Occipital lobe (tissue), 1 donor: ENCODE measurements at regions not wholly inside any gene's neighbourhood (a gene's known extent, or its start where the extent isn't known, plus 50 kb on each side); places are given as distances from the start of the nearest gene placed in this dataset.
"Not testable (repeated sequence)": the region's sequence is repeated elsewhere in the genome, so short reads cannot be mapped to it uniquely, and the experiment has no call there.

Experiments
- DNase-seq: peaks from one replicate; lab custom pipeline; 2025; lab: John Stamatoyannopoulos, UW

GRCh38 chr5:131005963-131006684, 158.9 kb downstream of the HINT1 start:
- no peak for DNase-seq

- DNase-seq, result no peak
Observed at GRCh38 chr5:131001507-131001906, 163.5 kb downstream of the HINT1 start.

DNA sequence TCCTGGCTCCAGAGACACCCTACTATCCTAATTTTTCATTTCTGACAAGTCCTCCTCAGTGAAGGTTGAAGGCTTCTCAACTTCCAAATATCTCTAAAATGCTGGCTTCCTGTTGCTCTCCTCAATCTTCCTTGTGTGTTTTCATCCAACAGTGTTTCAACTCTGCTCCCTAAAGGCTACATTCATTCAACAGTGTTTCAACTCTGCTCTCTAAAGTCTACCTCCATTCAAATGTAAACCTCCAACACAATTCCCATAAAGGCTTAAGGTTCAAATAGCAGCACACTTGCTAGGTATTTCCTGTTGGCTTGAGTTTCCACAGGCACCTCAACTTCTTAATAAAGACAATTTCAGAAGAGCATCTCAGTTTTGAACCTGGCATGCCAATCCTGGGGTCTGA, 164.8 kb downstream of the HINT1 start:
- DNase-seq, result no peak

DNA sequence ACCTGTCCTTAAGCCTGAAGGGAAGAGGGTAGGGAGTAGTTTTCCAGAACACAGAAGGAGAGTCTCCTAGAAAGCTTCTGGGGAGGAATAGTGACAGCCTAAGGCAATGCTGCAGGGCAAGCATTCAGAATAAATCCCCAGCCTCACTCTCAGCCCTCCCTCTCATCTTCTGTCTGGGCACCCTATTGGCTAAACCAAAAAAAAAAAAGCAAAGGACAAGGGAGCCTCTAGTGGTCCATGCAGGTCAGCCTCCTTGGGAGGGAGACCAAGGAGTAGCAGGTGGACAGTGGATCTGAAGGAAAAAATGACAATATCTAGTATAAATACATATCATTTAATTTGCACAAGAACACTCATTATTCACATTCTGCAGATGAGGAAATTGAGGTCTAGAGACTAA, 168.3 kb downstream of the HINT1 start:
- DNase-seq, result not testable (repeated sequence)

- no peak for DNase-seq
Observed at GRCh38 chr5:130995851-130996250, 169.2 kb downstream of the HINT1 start.

DNA sequence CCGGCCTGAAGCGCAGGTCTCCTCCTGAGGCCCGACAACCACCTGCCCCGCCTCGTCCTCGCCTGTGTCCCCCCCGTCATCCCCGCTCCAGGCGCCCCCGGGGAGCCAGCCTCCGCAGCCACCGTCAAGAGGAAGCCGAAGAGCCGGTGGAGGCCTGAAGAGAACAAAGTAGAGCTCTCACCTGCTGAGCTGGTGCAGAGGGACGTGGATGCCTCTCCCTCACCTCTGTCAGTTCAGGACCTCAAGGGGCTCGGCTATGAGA, 169.9 kb downstream of the HINT1 start:
- no peak for DNase-seq

DNA sequence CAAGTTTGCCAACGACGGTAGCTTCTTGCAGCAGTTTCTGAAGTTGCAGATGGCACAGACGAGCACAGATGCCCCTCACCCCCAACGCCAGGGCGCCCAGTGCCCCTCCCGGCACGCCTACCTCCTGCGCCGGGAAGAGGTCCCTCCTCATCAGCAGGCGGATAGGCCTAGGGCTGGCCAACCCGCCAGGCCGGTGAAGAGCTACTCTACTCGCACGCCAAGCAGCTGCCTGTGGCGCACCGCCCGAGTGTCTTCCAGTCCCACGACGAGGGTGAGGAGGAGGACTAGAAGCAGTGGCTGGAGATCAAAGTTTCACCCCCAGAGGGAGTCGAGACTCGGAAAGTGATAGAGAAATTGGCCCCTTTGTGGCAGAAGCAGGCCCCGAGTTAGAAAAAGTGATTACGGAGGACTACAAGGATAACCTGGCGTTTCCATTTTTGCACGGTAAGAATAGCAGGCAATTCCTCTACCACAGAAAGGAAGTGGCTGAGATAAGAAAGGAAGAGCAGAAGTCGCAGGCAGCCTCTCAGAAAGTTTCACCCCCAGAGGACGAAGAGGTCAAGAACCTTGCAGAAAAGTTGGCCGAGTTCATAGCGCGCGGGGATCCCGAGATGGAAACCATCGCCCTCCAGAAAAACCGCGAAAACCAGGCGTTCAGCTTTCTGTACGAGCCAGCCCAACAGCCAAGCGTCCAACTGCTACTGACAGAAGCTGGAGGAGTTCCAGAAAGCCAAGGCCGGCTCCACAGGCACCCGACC, 170.4 kb downstream of the HINT1 start:
- DNase-seq, result no peak

GRCh38 chr5:130992621-130993020, 172.4 kb downstream of the HINT1 start:
- no peak for DNase-seq

DNA sequence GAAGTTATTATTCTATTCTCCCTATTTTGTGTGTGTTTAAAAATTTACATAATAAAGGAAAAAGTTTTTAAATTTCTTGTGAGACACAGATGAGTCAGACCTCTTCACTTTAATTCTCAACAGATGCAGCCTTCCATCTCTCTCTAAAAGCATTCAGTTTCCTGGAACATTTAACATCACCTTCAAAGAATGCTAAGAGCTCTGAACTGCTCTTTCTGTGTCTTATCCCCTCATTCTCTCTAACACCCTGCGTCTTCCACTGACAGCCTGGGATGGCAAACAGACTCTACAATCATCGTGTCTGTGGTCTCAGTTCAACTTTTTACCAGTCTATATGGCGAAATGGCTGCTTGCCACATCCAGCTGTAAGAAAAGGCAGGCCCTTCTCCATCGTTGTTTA, 173.0 kb downstream of the HINT1 start:
- no peak for DNase-seq

DNA sequence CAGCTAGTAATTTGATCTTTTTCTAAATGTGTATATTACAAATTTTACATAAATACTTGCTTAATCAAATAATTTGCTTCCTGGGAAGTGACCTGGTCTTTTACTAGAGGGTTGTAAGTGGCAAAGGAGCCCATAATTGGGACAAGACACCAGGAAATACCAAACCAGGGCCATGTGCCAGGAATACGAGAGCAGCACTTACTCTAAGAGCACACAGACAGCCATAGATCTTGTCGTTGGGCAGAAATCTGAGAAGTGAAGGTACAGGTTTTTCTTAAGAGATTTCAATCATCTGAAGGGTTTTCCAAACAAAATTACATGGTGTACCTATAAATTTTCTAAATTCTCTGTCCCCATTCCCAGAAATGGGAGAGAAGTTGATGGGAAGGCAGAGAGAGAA, 179.3 kb downstream of the HINT1 start:
- no peak for DNase-seq

DNA sequence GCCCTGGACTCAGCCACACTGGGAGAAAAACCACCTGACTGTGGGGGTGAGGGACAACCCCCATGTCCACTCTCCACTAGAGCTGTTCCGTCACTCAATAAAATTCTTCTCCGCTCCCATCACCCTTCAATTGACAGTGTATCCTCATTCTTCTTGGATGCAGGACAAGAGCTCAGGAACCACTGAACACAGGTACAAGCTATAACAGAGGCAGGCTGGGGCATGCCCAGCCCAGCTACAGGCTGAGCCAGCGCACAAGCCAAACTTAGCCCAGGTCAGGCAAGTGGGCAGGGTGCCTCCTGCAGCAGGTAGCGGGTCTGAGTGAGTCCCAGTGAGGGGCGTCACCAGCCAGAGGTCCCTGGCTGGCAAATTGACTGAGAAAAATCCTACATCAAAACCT, 183.4 kb downstream of the HINT1 start:
- DNase-seq, result no peak

- DNase-seq, result no peak
Observed at GRCh38 chr5:130978475-130978874, 186.6 kb downstream of the HINT1 start.

- no peak for DNase-seq
Observed at GRCh38 chr5:130976493-130976892, 188.6 kb downstream of the HINT1 start.

DNA sequence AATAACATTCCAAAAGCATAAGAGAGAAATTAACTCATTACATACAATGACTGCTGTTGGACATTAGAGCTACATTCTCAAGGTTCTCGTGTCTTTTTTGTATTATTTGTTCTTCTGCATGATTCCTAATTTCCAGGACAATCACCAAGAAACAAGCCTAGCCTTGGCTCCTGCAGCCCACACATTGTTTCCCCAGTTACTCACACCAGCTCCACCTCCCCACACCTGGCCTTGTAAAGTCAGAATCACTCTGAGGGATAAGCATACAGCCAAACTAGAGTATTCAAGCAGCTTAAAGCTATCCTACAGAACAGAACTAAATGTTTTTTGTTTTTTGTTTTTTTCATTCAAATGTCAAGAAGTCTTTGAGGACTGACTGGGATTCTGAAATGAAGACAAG, 189.2 kb downstream of the HINT1 start:
- DNase-seq, result no peak

DNA sequence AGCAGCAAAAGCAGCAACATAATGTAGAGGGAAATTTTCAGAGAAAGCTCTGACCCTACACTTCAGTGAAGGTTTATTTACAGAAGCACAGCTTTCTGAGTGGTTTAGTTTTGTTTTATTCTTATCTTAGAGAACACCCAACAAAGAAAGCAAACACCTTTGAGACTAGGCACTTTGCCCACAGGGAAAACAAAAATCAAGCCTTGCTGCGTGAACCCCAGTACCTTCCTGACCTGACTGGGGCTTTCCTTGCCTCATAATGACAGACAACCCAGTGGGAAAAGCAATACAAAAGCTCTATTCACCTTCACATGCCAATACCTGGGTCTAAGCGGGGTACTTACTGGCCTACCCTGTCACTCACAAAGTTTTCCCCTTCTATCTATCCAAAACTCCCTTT, 189.8 kb downstream of the HINT1 start:
- no peak for DNase-seq

DNA sequence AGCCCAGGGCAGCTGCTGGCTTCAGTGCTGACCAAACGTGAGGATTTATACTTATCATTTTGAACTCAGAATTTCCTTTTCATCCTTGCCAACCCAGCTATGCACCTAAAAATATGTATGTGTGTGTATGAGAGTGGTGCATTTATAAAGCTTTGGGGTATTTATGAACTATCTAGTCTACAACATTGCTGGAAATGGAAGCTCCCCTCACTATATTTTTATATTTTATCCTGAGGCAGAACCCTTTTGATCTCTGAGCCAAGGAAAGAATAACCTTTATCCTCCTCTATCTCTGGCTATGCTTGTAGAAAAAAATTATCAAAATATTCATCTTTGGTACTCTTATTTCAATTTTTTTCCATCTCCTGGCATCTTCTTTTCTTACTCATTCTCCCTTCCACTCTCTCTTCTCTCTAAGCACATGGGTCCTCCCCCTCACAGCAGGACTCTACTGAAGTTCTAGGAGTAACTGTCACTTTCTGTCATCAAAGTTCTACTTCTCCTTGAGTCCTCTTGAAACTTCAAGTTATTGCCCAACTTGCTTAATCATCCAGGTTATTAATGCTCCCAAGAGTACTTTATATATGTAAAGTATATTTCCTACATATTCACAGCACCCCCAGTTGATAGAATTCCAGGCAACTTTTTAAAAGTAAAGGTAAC, 190.9 kb downstream of the HINT1 start:
- DNase-seq, result no peak

DNA sequence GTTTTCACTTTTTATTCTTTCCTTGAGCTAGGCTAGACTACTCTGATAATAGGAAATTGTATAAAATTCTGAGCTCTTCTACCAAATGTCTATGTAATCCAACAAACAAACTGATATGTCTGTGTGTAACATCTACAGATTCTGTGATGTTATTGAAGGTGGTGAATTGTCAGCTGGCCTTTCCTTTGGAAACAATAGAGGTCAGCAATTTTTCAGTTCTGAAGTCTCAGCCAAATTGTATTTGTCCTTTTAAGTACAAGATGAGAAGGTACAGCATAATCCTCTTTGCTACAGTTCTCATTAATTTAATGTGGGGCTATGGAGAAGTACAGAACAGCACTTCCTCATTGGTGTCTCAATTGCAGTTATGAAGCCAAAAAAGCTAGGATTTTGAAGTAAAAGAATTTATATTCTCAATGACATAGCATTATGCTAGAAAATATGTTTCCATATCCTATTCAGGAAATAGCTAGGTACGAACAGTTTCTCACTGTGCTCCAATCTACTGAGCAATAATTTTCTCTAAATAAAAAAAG, 198.0 kb downstream of the HINT1 start:
- no peak for DNase-seq

DNA sequence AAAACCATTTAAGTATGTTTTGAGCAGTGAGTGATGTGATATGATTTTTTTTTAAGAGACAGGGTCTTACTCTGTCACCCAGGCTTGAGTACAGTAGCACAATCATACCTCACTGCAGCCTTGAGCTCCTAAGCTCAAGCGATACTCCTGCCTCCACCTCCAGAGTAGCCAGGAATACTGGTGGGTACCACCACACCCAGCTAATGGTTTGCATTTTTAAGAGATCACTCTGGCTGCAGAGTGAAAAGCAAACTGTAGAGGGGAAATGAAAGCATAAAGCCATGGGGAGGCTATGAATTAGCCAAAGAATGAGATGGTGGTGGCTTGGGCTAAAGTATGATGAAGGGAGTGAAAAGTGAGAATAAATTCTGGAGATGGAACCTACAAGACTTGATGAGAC, 199.1 kb downstream of the HINT1 start:
- DNase-seq, result no peak

DNA sequence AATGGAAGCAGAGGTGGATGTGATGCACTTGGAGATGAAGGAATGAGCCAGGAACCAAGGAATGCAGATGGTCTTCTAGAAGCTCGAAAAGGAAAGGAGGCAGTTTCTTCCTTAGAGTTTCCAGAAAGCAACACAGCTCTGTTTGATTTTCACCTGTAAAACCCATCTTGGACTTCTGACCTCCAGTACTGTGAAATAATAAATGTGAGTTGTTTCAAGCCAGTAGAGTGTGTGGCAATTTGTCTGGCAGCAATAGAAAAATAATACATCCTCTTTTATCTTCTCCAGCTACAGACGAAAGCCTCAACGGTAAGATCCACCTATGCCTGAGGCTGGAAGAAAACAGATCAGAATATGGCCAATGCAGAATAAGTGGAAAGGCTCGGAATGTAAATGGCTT, 199.7 kb downstream of the HINT1 start:
- no peak for DNase-seq

- no peak for DNase-seq
Observed at GRCh38 chr5:130964231-130965202, 200.5 kb downstream of the HINT1 start.

DNA sequence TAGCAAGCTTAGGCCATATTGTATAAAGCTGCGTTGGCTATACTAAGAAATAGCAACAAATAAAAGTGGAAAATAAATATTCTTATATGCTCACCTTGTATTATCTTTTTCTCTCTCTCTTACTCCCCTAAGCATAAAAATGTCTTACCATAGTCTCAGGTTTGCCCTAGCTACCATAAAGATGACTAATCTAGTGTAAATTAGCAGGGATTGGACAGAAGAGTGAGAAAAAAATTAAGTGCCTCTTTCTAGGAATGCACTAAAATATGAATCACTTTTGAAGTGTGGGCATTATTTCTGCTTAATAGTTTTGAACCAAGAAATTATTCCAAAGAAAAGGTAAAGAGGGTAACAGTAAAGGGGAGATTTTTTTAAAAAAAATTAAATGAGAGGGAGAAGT, 201.3 kb downstream of the HINT1 start:
- DNase-seq, result no peak

DNA sequence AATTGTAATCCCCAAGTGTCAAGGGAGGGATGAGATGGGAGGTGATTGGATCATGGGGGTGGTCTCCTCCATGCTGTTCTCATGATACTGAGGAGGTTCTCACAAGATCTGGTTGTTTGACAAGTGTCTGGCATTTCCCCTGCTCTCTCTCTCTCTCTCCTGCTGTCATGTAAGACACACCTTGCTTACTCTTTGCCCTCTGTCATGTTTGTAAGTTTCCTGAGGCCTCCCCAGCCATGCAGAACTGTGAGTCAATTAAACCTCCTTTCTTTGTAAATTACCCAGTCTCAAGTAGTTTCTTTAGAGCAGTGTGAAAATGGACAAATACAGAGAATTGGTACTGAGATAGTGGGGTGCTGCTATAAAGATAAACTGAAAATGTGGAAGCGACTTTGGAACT, 207.9 kb downstream of the HINT1 start:
- no peak for DNase-seq
